Ascending aorta (tissue), 2 donors: ENCODE measurements at regions not wholly inside any gene's neighbourhood (a gene's known extent, or its start where the extent isn't known, plus 50 kb on each side); places are given as distances from the start of the nearest gene placed in this dataset.
"Not testable (repeated sequence)": the region's sequence is repeated elsewhere in the genome, so short reads cannot be mapped to it uniquely, and the experiment has no call there.

Experiments used
- DNase-seq, 2 donors: peaks; one replicate each; pipeline ENCODE4 v3.0.0-alpha.2; 2019; ENCODE audit warnings: low spot score in 2 of 2
- H3K27ac ChIP-seq, 2 donors: fragments of 200-600 bp; sonication (generic); one replicate each; pipeline ENCODE4 v1.5.1; 2016 to 2017; ENCODE audit warnings: mild to moderate bottlenecking in 1 of 2
- H3K27me3 ChIP-seq: fragments of 200-600 bp; sonication (generic); one replicate; pipeline ENCODE4 v1.5.1; 2017
- H3K36me3 ChIP-seq, 2 donors: fragments of 200-600 bp; sonication (generic); one replicate each; pipeline ENCODE4 v1.5.1; 2016
- H3K4me1 ChIP-seq, 2 donors: fragments of 200-600 bp; sonication (generic); one replicate each; pipeline ENCODE4 v1.5.1; 2016 to 2017; ENCODE audit warnings: mild to moderate bottlenecking in 1 of 2
- H3K4me3 ChIP-seq, 2 donors: fragments of 200-600 bp; sonication (generic); one replicate each; pipeline ENCODE4 v1.5.1; 2016 to 2017; ENCODE audit warnings: mild to moderate bottlenecking in 1 of 2
- H3K9me3 ChIP-seq, 2 donors: fragments of 200-600 bp; sonication (generic); one replicate each; pipeline ENCODE4 v1.5.1; 2016
- intact Hi-C: fragments of 100-400 bp; cut with DNase I; formaldehyde crosslinking; loops from one replicate; pipeline ENCODE4 v1.15.1; 2023
- TF ChIP-seq, protein P1 (sequence below), 3 experiments: fragments of 200-600 bp in 2 of 3; fragments of 450-650 bp in 1 of 3; sonication (generic) in 2 of 3; IDR thresholded peaks; one replicate each; pipeline ENCODE4 v1.5.1; 2016 to 2019; ENCODE audit warnings: antibody characterized with exemption in 3 of 3, mild to moderate bottlenecking in 1 of 3, moderate library complexity in 1 of 3

DNA sequence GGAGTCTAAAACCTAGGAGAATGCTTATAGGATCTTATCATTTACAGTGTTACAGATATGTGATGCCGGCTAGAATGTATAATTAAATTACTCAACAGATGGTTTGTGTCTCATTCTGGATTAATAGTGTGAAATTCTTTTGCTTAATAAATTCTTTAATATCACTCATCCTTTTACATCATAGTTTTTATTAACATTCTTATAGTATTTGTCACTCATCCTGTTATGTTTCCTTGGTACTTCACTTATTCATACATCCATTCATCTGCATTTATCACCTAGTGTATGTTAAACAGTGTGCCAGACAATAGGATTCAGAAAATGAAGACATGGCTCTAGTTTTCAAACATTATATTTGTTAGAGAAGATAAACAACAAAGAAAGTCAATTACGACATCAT, 468.7 kb downstream of the FRK start:
- Histone ChIP-seq H3K4me3 (no peak overlapping the region), H3K36me3 (no peaks in the 10 kb centered on the region), H3K4me1 (no peaks in the 10 kb centered on the region), H3K27me3 (no peaks in the 10 kb centered on the region), H3K9me3 (no peaks in the 10 kb centered on the region), H3K27ac (no peak overlapping the region)
- intact Hi-C loops, result no loop called here
- no peak for DNase-seq
- TF ChIP-seq, protein P1, sequence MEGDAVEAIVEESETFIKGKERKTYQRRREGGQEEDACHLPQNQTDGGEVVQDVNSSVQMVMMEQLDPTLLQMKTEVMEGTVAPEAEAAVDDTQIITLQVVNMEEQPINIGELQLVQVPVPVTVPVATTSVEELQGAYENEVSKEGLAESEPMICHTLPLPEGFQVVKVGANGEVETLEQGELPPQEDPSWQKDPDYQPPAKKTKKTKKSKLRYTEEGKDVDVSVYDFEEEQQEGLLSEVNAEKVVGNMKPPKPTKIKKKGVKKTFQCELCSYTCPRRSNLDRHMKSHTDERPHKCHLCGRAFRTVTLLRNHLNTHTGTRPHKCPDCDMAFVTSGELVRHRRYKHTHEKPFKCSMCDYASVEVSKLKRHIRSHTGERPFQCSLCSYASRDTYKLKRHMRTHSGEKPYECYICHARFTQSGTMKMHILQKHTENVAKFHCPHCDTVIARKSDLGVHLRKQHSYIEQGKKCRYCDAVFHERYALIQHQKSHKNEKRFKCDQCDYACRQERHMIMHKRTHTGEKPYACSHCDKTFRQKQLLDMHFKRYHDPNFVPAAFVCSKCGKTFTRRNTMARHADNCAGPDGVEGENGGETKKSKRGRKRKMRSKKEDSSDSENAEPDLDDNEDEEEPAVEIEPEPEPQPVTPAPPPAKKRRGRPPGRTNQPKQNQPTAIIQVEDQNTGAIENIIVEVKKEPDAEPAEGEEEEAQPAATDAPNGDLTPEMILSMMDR (IDR thresholded peaks at IDR 0.05), result no peak

DNA sequence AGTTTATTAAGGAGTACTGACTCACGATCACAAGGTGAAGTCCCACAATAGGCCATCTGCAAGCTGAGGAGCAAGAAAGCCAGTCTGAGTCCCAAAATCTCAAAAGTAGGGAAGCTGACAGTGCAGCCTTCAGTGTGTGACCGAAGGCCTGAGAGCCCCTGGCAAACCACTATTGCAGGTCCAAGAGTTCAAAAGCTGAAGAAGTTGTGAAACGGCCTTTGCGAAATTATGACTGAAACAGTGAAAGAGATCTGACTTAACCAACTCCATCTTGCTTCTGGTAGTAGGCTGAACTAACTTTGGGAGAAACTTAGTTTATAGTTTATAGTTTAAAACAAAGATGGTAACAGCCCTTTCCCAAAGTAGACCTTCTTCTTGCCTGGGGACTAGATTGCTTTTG, 471.6 kb downstream of the FRK start:
- H3K27ac ChIP-seq, intact Hi-C loops, H3K27me3 ChIP-seq, H3K36me3 ChIP-seq, DNase-seq, H3K4me3 ChIP-seq, H3K4me1 ChIP-seq, H3K9me3 ChIP-seq: not testable (repeated sequence)

DNA sequence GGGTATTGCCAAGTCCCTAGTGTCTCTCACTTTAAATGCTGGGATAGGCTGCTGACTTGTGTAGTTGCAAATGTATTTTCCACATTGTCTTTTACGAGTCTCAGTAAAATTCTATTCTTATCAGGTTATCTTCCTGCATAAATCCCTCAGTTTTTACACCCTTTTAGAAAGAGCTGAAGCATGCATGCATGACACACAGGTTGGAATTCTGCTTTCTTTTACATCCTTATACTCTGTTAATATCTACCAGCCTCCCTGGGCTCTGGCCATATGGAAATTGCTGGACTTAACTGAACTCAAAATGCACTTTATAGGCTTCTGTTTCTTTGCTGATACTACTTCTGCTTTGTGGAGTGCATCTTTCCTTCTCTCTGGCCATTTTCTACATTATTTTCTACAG, 477.4 kb downstream of the FRK start:
- Histone ChIP-seq H3K4me1 (no peaks in the 10 kb centered on the region), H3K4me3 (no peak overlapping the region), H3K27me3 (no peaks in the 10 kb centered on the region), H3K27ac (no peak overlapping the region), H3K9me3 (no peaks in the 10 kb centered on the region), H3K36me3 (no peaks in the 10 kb centered on the region)
- intact Hi-C loops, result no loop called here
- TF ChIP-seq, protein P1 (IDR thresholded peaks at IDR 0.05), result no peak
- no peak for DNase-seq

GRCh38 chr6:115582386-115582785, 478.3 kb downstream of the FRK start:
- intact Hi-C loops, result no loop called here
- DNase-seq, result no peak
- no peaks in the 10 kb centered on the region for H3K9me3 ChIP-seq
- H3K4me3 ChIP-seq, result no peak overlapping the region
- TF ChIP-seq, protein P1 (IDR thresholded peaks at IDR 0.05), result no peak
- H3K27me3 ChIP-seq, result no peaks in the 10 kb centered on the region
- no peaks in the 10 kb centered on the region for H3K36me3 ChIP-seq
- no peaks in the 10 kb centered on the region for H3K4me1 ChIP-seq
- no peak overlapping the region for H3K27ac ChIP-seq

GRCh38 chr6:115579565-115579964, 481.1 kb downstream of the FRK start:
- DNase-seq, H3K27ac ChIP-seq, H3K27me3 ChIP-seq, H3K36me3 ChIP-seq, H3K9me3 ChIP-seq, H3K4me3 ChIP-seq, H3K4me1 ChIP-seq, intact Hi-C loops: not testable (repeated sequence)

GRCh38 chr6:115577270-115577669, 483.4 kb downstream of the FRK start:
- Histone ChIP-seq H3K4me3 (no peak overlapping the region), H3K36me3 (no peaks in the 10 kb centered on the region), H3K27ac (no peak overlapping the region), H3K9me3 (no peaks in the 10 kb centered on the region), H3K4me1 (no peaks in the 10 kb centered on the region), H3K27me3 (no peaks in the 10 kb centered on the region)
- intact Hi-C loops, result loop anchor here (2.0 kb wide), 1 partner anchor 38 kb away; no protein-coding TSS in a partner anchor
- DNase-seq, result no peak
- TF ChIP-seq, protein P1 (IDR thresholded peaks at IDR 0.05), result no peak

DNA sequence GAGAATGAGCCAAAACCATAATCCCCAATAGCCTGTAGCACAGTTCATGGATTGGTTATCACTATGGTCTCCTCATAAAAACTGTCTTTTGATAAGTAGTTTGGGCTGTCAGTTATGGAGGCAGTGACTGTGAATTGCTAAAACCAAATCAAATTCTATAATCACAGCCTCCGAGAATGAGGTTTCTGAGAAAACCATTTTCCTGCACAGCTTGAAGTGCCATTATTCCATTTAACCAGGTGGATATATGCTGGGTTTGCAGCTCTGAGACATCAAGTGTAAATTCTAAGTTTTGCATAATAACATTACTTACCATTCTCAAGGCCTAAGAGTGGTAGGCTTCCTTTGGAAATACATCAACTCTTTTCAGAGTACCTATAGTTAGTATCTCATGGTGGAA, 485.4 kb downstream of the FRK start:
- Histone ChIP-seq H3K4me3 (no peak overlapping the region), H3K27ac (no peak overlapping the region), H3K36me3 (no peaks in the 10 kb centered on the region), H3K4me1 (no peaks in the 10 kb centered on the region), H3K9me3 (no peaks in the 10 kb centered on the region), H3K27me3 (no peaks in the 10 kb centered on the region)
- TF ChIP-seq, protein P1 (IDR thresholded peaks at IDR 0.05), result no peak
- intact Hi-C loops, result no loop called here
- no peak for DNase-seq
